Cardiac muscle cell (in vitro differentiated cells and primary cell): ENCODE measurements at regions not wholly inside any gene's neighbourhood (a gene's known extent, or its start where the extent isn't known, plus 50 kb on each side); places are given as distances from the start of the nearest gene placed in this dataset.

Source experiments
- DNase-seq, 2 donors: peaks; one replicate each; pipeline versions ENCODE4 v3.0.0 to v3.0.0-alpha.2; 2010 to 2017; ENCODE audit warnings: low read depth in 1 of 2, low spot score in 1 of 2
- H3K27ac ChIP-seq: fragments of 200-600 bp; sonication (generic); 2 replicates; pipeline ENCODE4 v1.5.1; 2016
- H3K27me3 ChIP-seq: fragments of 200-600 bp; sonication (generic); 2 replicates; pipeline ENCODE4 v1.6.0; 2016; ENCODE audit warnings: control low read depth
- H3K36me3 ChIP-seq: fragments of 200-600 bp; sonication (generic); 2 replicates; pipeline ENCODE4 v1.5.1; 2016; ENCODE audit warnings: control low read depth
- H3K4me1 ChIP-seq: fragments of 200-600 bp; sonication (generic); 2 replicates; pipeline ENCODE4 v1.8.1; 2017; ENCODE audit warnings: low read depth, mild to moderate bottlenecking, mixed run types
- H3K4me3 ChIP-seq: fragments of 200-600 bp; sonication (generic); 2 replicates; pipeline ENCODE4 v1.5.1; 2016; ENCODE audit warnings: mild to moderate bottlenecking
- H3K9me3 ChIP-seq: fragments of 200-600 bp; sonication (generic); 2 replicates; pipeline ENCODE4 v1.5.1; 2017; ENCODE audit warnings: low read depth, mild to moderate bottlenecking, control low read depth
- CTCF ChIP-seq: IDR thresholded peaks from 2 replicates; pipeline ENCODE4 v1.5.1; 2012; ENCODE audit warnings: low read depth, mild to moderate bottlenecking, low read length

- Histone ChIP-seq H3K9me3 (no peaks in the 10 kb centered on the region), H3K27me3 (no peaks in the 10 kb centered on the region), H3K36me3 (no peaks in the 10 kb centered on the region), H3K4me1 (peaks cover 44% of the 10 kb centered on the region), H3K27ac (no peak overlapping the region), H3K4me3 (no peak overlapping the region)
- DNase-seq = no peak
- TF ChIP-seq CTCF = no peak
Measured at GRCh38 chr12:92065639-92066038, 80.0 kb downstream of the BTG1 start.

- Histone ChIP-seq H3K36me3 (no peaks in the 10 kb centered on the region), H3K4me1 (peaks cover 50% of the 10 kb centered on the region), H3K9me3 (no peaks in the 10 kb centered on the region), H3K27me3 (no peaks in the 10 kb centered on the region), H3K4me3 (no peak overlapping the region), H3K27ac (peak overlapping the region; percentile 55)
- no peak for DNase-seq
- no peak for TF ChIP-seq CTCF
Measured at GRCh38 chr12:92065018-92065499, 80.6 kb downstream of the BTG1 start.

GRCh38 chr12:92064422-92064821 is 81.2 kb downstream of the BTG1 start:
- Histone ChIP-seq H3K27me3 (no peaks in the 10 kb centered on the region), H3K27ac (no peak overlapping the region), H3K9me3 (no peaks in the 10 kb centered on the region), H3K4me1 (peaks cover 52% of the 10 kb centered on the region), H3K4me3 (no peak overlapping the region), H3K36me3 (no peaks in the 10 kb centered on the region)
- DNase-seq = peak in 1 of 2 donors; percentile 58
- no peak for TF ChIP-seq CTCF

GRCh38 chr12:92063641-92064040 is 82.0 kb downstream of the BTG1 start:
- no peaks in the 10 kb centered on the region for H3K36me3 ChIP-seq
- no peak for TF ChIP-seq CTCF
- no peaks in the 10 kb centered on the region for H3K9me3 ChIP-seq
- DNase-seq = no peak
- peaks cover 52% of the 10 kb centered on the region for H3K4me1 ChIP-seq
- H3K27me3 ChIP-seq = no peaks in the 10 kb centered on the region
- H3K4me3 ChIP-seq = no peak overlapping the region
- H3K27ac ChIP-seq = peak overlapping the region; percentile 25

- Histone ChIP-seq H3K27ac (peak overlapping the region; percentile 25), H3K4me1 (peaks cover 52% of the 10 kb centered on the region), H3K27me3 (no peaks in the 10 kb centered on the region), H3K36me3 (no peaks in the 10 kb centered on the region), H3K4me3 (no peak overlapping the region), H3K9me3 (no peaks in the 10 kb centered on the region)
- no peak for TF ChIP-seq CTCF
- DNase-seq = no peak
Measured at GRCh38 chr12:92062539-92063493, 82.8 kb downstream of the BTG1 start.
